DND-41 (cell line): ENCODE measurements at regions not wholly inside any gene's neighbourhood (a gene's known extent, or its start where the extent isn't known, plus 50 kb on each side); places are given as distances from the start of the nearest gene placed in this dataset.

Experiments used
- ATAC-seq: fragments of 200-7000 bp; cut with Tn5 transposase; 3 replicates; pipeline ENCODE4 v1.9.1; 2021; ENCODE audit warnings: low read depth; ENCODE audit not compliant: insufficient read depth
- DNase-seq: peaks from one replicate; pipeline ENCODE4 v3.0.0-alpha.2; 2020
- H2AFZ ChIP-seq: 2 replicates; pipeline ENCODE4 v1.6.0; 2012; ENCODE audit warnings: low read depth, low read length
- H3K27ac ChIP-seq: 2 replicates; pipeline ENCODE4 v1.5.1; 2012; ENCODE audit warnings: low read length, inconsistent platforms
- H3K27me3 ChIP-seq: fragments of 200-600 bp; sonication (generic); 2 replicates; pipeline ENCODE4 v1.6.0; 2012; ENCODE audit warnings: low read length, mild to moderate bottlenecking, inconsistent platforms; ENCODE audit not compliant: insufficient read depth, poor library complexity
- H3K36me3 ChIP-seq: 2 replicates; pipeline ENCODE4 v1.5.1; 2012; ENCODE audit warnings: low read length, inconsistent platforms; ENCODE audit not compliant: insufficient read depth
- H3K4me1 ChIP-seq: 2 replicates; pipeline ENCODE4 v1.5.1; 2012; ENCODE audit warnings: mild to moderate bottlenecking, low read length; ENCODE audit not compliant: insufficient read depth
- H3K4me2 ChIP-seq: 2 replicates; pipeline ENCODE4 v1.6.0; 2012; ENCODE audit warnings: mild to moderate bottlenecking, moderate library complexity, low read length, inconsistent platforms; ENCODE audit not compliant: insufficient read depth
- H3K4me3 ChIP-seq, 2 experiments: fragments of 200-600 bp in 1 of 2; shearing (Covaris generic) in 1 of 2; 2 replicates each; pipeline ENCODE4 v1.5.1; 2012 to 2016; ENCODE audit warnings: inconsistent platforms in 2 of 2, low read length in 2 of 2, mild to moderate bottlenecking in 2 of 2, low read depth in 1 of 2, moderate library complexity in 1 of 2
- H3K79me2 ChIP-seq: 2 replicates; pipeline ENCODE4 v1.6.0; 2012; ENCODE audit warnings: low read length, inconsistent platforms; ENCODE audit not compliant: insufficient read depth
- H3K9ac ChIP-seq: 2 replicates; pipeline ENCODE4 v1.6.0; 2012; ENCODE audit warnings: low read depth, mild to moderate bottlenecking, inconsistent platforms, low read length, moderate library complexity
- H3K9me3 ChIP-seq: 2 replicates; pipeline ENCODE4 v1.5.1; 2012; ENCODE audit warnings: low read length, moderate library complexity, mild to moderate bottlenecking, inconsistent platforms; ENCODE audit not compliant: insufficient read depth, severe bottlenecking
- H4K20me1 ChIP-seq: 2 replicates; pipeline ENCODE4 v1.6.0; 2012; ENCODE audit warnings: low read length; ENCODE audit not compliant: insufficient read depth
- CTCF ChIP-seq: IDR thresholded peaks from 2 replicates; pipeline ENCODE4 v1.5.1; 2012; ENCODE audit warnings: borderline replicate concordance, low read length, moderate library complexity, mild to moderate bottlenecking; ENCODE audit not compliant: poor library complexity, severe bottlenecking; ENCODE audit errors: extremely low read depth
- EZH2 ChIP-seq: IDR thresholded peaks from 3 replicates; pipeline ENCODE4 v1.6.1; 2012; ENCODE audit warnings: borderline replicate concordance, low read depth, mild to moderate bottlenecking, moderate library complexity, low read length, inconsistent platforms; ENCODE audit not compliant: severe bottlenecking

- Histone ChIP-seq H3K79me2 (no peaks in the 10 kb centered on the region), H3K4me1 (peaks cover 20% of the 10 kb centered on the region), H3K9ac (no peak overlapping the region), H3K9me3 (no peaks in the 10 kb centered on the region), H3K4me2 (no peak overlapping the region), H3K4me3 (no peak overlapping the region), H3K27me3 (no peaks in the 10 kb centered on the region), H3K36me3 (no peaks in the 10 kb centered on the region), H4K20me1 (no peaks in the 10 kb centered on the region), H3K27ac (peak overlapping the region; percentile 4; the same call in 1 of the 2 replicates), H2AFZ (peak overlapping the region; percentile 66; the same call in 1 of the 2 replicates)
- TF ChIP-seq EZH2 = no peak
- no peak for TF ChIP-seq CTCF
- ATAC-seq (no peak), DNase-seq (no peak)
Observed at GRCh38 chr14:97407701-97408407, 610.7 kb downstream of the VRK1 start.

- Histone ChIP-seq H3K79me2 (no peaks in the 10 kb centered on the region), H3K4me2 (no peak overlapping the region; the same call in 1 of the 2 replicates), H3K27me3 (no peaks in the 10 kb centered on the region), H4K20me1 (no peaks in the 10 kb centered on the region), H2AFZ (peak overlapping the region; percentile 66), H3K4me3 (no peak overlapping the region), H3K9me3 (no peaks in the 10 kb centered on the region), H3K27ac (peak overlapping the region; percentile 20), H3K9ac (no peak overlapping the region), H3K4me1 (peaks cover 20% of the 10 kb centered on the region), H3K36me3 (no peaks in the 10 kb centered on the region)
- ATAC-seq (peak; percentile 45; the same call in 1 of the 3 replicates), DNase-seq (no peak)
- TF ChIP-seq EZH2 (no peak), CTCF (no peak)
Observed at GRCh38 chr14:97408503-97408902, 611.3 kb downstream of the VRK1 start.

- H4K20me1 ChIP-seq = no peaks in the 10 kb centered on the region
- H3K79me2 ChIP-seq = no peaks in the 10 kb centered on the region
- DNase-seq = peak; percentile 52
- TF ChIP-seq CTCF (no peak), EZH2 (no peak)
- H3K9me3 ChIP-seq = no peaks in the 10 kb centered on the region
- no peaks in the 10 kb centered on the region for H3K36me3 ChIP-seq
- H3K27ac ChIP-seq = peak overlapping the region; percentile 20
- H3K4me2 ChIP-seq = no peak overlapping the region
- peaks cover 20% of the 10 kb centered on the region for H3K4me1 ChIP-seq
- 0 out of 2 replicates have a peak overlapping the region, but pooled peaks have one; percentile 66 for H2AFZ ChIP-seq
- ATAC-seq = peak; percentile 55; the same call in 2 of the 3 replicates
- H3K9ac ChIP-seq = no peak overlapping the region
- H3K4me3 ChIP-seq = no peak overlapping the region
- H3K27me3 ChIP-seq = no peaks in the 10 kb centered on the region
Observed at GRCh38 chr14:97408937-97409815, 612.0 kb downstream of the VRK1 start.
